Inferior parietal cortex (tissue), 1 donor: ENCODE measurements at regions not wholly inside any gene's neighbourhood (a gene's known extent, or its start where the extent isn't known, plus 50 kb on each side); places are given as distances from the start of the nearest gene placed in this dataset.

Experiments used
- DNase-seq: peaks from one replicate; pipeline ENCODE4 v3.0.0-alpha.2; 2016; ENCODE audit errors: extremely low spot score

GRCh38 chr6:44634321-44634720, 246.8 kb downstream of the CDC5L start:
- no peak for DNase-seq

- no peak for DNase-seq
Observed at GRCh38 chr6:44635486-44635885, 248.0 kb downstream of the CDC5L start.

GRCh38 chr6:44636561-44637248, 249.2 kb downstream of the CDC5L start:
- DNase-seq, result no peak

- no peak for DNase-seq
Observed at GRCh38 chr6:44641344-44642031, 254.0 kb downstream of the CDC5L start.

- DNase-seq, result no peak
Observed at GRCh38 chr6:44642349-44642748, 254.8 kb downstream of the CDC5L start.

GRCh38 chr6:44642870-44643522, 255.5 kb downstream of the CDC5L start:
- DNase-seq, result no peak

- DNase-seq, result no peak
Observed at GRCh38 chr6:44645276-44645675, 257.8 kb downstream of the CDC5L start.

- no peak for DNase-seq
Observed at GRCh38 chr6:44646355-44646754, 258.8 kb downstream of the CDC5L start.

- no peak for DNase-seq
Observed at GRCh38 chr6:44649365-44650025, 262.0 kb downstream of the CDC5L start.

GRCh38 chr6:44650495-44650894, 263.0 kb downstream of the CDC5L start:
- no peak for DNase-seq

- DNase-seq, result no peak
Observed at GRCh38 chr6:44650947-44651346, 263.4 kb downstream of the CDC5L start.

GRCh38 chr6:44651604-44652003, 264.1 kb downstream of the CDC5L start:
- DNase-seq, result no peak

- DNase-seq, result no peak
Observed at GRCh38 chr6:44652547-44652946, 265.0 kb downstream of the CDC5L start.

- no peak for DNase-seq
Observed at GRCh38 chr6:44653091-44653490, 265.6 kb downstream of the CDC5L start.

GRCh38 chr6:44653761-44654218, 266.3 kb downstream of the CDC5L start:
- DNase-seq, result no peak

GRCh38 chr6:44655412-44656342, 268.2 kb downstream of the CDC5L start:
- DNase-seq, result peak; percentile 73

GRCh38 chr6:44656691-44657090, 269.2 kb downstream of the CDC5L start:
- DNase-seq, result no peak

GRCh38 chr6:44657206-44657819, 269.8 kb downstream of the CDC5L start:
- no peak for DNase-seq

GRCh38 chr6:44658571-44658970, 271.1 kb downstream of the CDC5L start:
- no peak for DNase-seq

- no peak for DNase-seq
Observed at GRCh38 chr6:44659726-44660125, 272.2 kb downstream of the CDC5L start.
